Activated CD4-positive, alpha-beta T cell treated with anti-CD3 and anti-CD28 coated beads, Interleukin-2, amount 10 ng/mL, durations not matched to agents 7 days and 5 days (primary cell): ENCODE measurements at regions not wholly inside any gene's neighbourhood (a gene's known extent, or its start where the extent isn't known, plus 50 kb on each side); places are given as distances from the start of the nearest gene placed in this dataset.

ENCODE experiments used
- CTCF ChIA-PET: fragments of 350-600 bp; sonication (Branson Sonifier 250); formaldehyde crosslinking; loops from one replicate; lab custom pipeline; 2021; ENCODE audit warnings: antibody characterized with exemption; lab: Charles Lee
- POLR2A ChIA-PET: fragments of 350-600 bp; sonication (Branson Sonifier 250); formaldehyde crosslinking; loops from one replicate; lab custom pipeline; 2021; ENCODE audit warnings: antibody characterized with exemption; lab: Charles Lee
- DNase-seq: peaks from one replicate; pipeline ENCODE4 v3.0.0-alpha.2; 2020
- H3K27ac Mint-ChIP-seq: one replicate; pipeline ENCODE4 v1.8.0; 2021; ENCODE audit warnings: mild to moderate bottlenecking, moderate library complexity, mixed read lengths
- H3K27me3 Mint-ChIP-seq: one replicate; pipeline ENCODE4 v1.8.0; 2021; ENCODE audit warnings: mixed read lengths
- H3K36me3 Mint-ChIP-seq: one replicate; pipeline ENCODE4 v1.8.0; 2021; ENCODE audit warnings: low read depth, mixed read lengths
- H3K4me1 Mint-ChIP-seq: one replicate; pipeline ENCODE4 v1.8.0; 2021; ENCODE audit warnings: mixed read lengths
- H3K4me3 Mint-ChIP-seq: one replicate; pipeline ENCODE4 v1.8.0; 2021; ENCODE audit warnings: mild to moderate bottlenecking, moderate library complexity, mixed read lengths
- H3K9me3 Mint-ChIP-seq: one replicate; pipeline ENCODE4 v1.8.0; 2021; ENCODE audit warnings: mixed read lengths

GRCh38 chr9:134495881-134496412 lies 145.7 kb upstream of the COL5A1 start:
- ChIA-PET POLR2A (no interaction called here), CTCF (no interaction called here)
- no peak overlapping the region for H3K4me3 Mint-ChIP-seq
- H3K27ac Mint-ChIP-seq: no peak overlapping the region
- H3K36me3 Mint-ChIP-seq: no peaks in the 10 kb centered on the region
- no peak for DNase-seq
- peaks cover 1% of the 10 kb centered on the region for H3K27me3 Mint-ChIP-seq
- no peaks in the 10 kb centered on the region for H3K4me1 Mint-ChIP-seq
- H3K9me3 Mint-ChIP-seq: no peaks in the 10 kb centered on the region

GRCh38 chr9:134496413-134497282 lies 145.0 kb upstream of the COL5A1 start:
- Mint-ChIP-seq H3K4me1 (no peaks in the 10 kb centered on the region), H3K9me3 (no peaks in the 10 kb centered on the region), H3K27ac (no peak overlapping the region), H3K27me3 (peaks cover 3% of the 10 kb centered on the region), H3K4me3 (no peak overlapping the region), H3K36me3 (no peaks in the 10 kb centered on the region)
- ChIA-PET CTCF (no interaction called here), POLR2A (no interaction called here)
- no peak for DNase-seq

- no peak for DNase-seq
- Mint-ChIP-seq H3K9me3 (no peaks in the 10 kb centered on the region), H3K4me1 (no peaks in the 10 kb centered on the region), H3K36me3 (no peaks in the 10 kb centered on the region), H3K4me3 (no peak overlapping the region), H3K27ac (no peak overlapping the region), H3K27me3 (peaks cover 8% of the 10 kb centered on the region)
- POLR2A ChIA-PET: no interaction called here
- CTCF ChIA-PET: no interaction called here
These were observed 144.2 kb upstream of the COL5A1 start for GRCh38 chr9:134497283-134497860.

GRCh38 chr9:134498814-134499166 lies 142.8 kb upstream of the COL5A1 start:
- ChIA-PET CTCF (interaction anchor here (0.6 kb wide), 1 partner anchor 465 kb away, joined by 3 read pairs; no protein-coding TSS in a partner anchor), POLR2A (no interaction called here)
- Mint-ChIP-seq H3K27me3 (peaks cover 8% of the 10 kb centered on the region), H3K9me3 (no peaks in the 10 kb centered on the region), H3K4me1 (no peaks in the 10 kb centered on the region), H3K27ac (no peak overlapping the region), H3K4me3 (no peak overlapping the region), H3K36me3 (no peaks in the 10 kb centered on the region)
- DNase-seq: no peak

GRCh38 chr9:134500931-134501760 lies 140.5 kb upstream of the COL5A1 start:
- Mint-ChIP-seq H3K9me3 (no peaks in the 10 kb centered on the region), H3K36me3 (no peaks in the 10 kb centered on the region), H3K4me1 (no peaks in the 10 kb centered on the region), H3K27me3 (peaks cover 8% of the 10 kb centered on the region), H3K4me3 (no peak overlapping the region), H3K27ac (no peak overlapping the region)
- POLR2A ChIA-PET: no interaction called here
- CTCF ChIA-PET: interaction anchor here (0.6 to 0.7 kb wide), 3 partner anchors 148 to 1358 kb away, joined by 3 read pairs; no protein-coding TSS in a partner anchor
- no peak for DNase-seq

- no peak overlapping the region for H3K4me3 Mint-ChIP-seq
- DNase-seq: no peak
- no peaks in the 10 kb centered on the region for H3K36me3 Mint-ChIP-seq
- CTCF ChIA-PET: interaction anchor here (0.6 to 0.7 kb wide), 3 partner anchors 147 to 1357 kb away, joined by 3 read pairs; no protein-coding TSS in a partner anchor
- no peak overlapping the region for H3K27ac Mint-ChIP-seq
- peaks cover 8% of the 10 kb centered on the region for H3K27me3 Mint-ChIP-seq
- POLR2A ChIA-PET: no interaction called here
- no peaks in the 10 kb centered on the region for H3K9me3 Mint-ChIP-seq
- no peaks in the 10 kb centered on the region for H3K4me1 Mint-ChIP-seq
These were observed 139.8 kb upstream of the COL5A1 start for GRCh38 chr9:134501761-134502265.

GRCh38 chr9:134502266-134502791 lies 139.3 kb upstream of the COL5A1 start:
- CTCF ChIA-PET: no interaction called here
- Mint-ChIP-seq H3K36me3 (no peaks in the 10 kb centered on the region), H3K27me3 (peaks cover 8% of the 10 kb centered on the region), H3K27ac (no peak overlapping the region), H3K9me3 (no peaks in the 10 kb centered on the region), H3K4me1 (no peaks in the 10 kb centered on the region), H3K4me3 (no peak overlapping the region)
- DNase-seq: no peak
- POLR2A ChIA-PET: no interaction called here

- H3K4me3 Mint-ChIP-seq: no peak overlapping the region
- no peaks in the 10 kb centered on the region for H3K9me3 Mint-ChIP-seq
- H3K27ac Mint-ChIP-seq: no peak overlapping the region
- H3K36me3 Mint-ChIP-seq: no peaks in the 10 kb centered on the region
- CTCF ChIA-PET: no interaction called here
- H3K27me3 Mint-ChIP-seq: peaks cover 10% of the 10 kb centered on the region
- H3K4me1 Mint-ChIP-seq: no peaks in the 10 kb centered on the region
- no peak for DNase-seq
- POLR2A ChIA-PET: no interaction called here
These were observed 138.8 kb upstream of the COL5A1 start for GRCh38 chr9:134502809-134503211.

GRCh38 chr9:134503301-134504105 lies 138.1 kb upstream of the COL5A1 start:
- CTCF ChIA-PET: no interaction called here

GRCh38 chr9:134504106-134504385 lies 137.6 kb upstream of the COL5A1 start:
- H3K27me3 Mint-ChIP-seq: peaks cover 18% of the 10 kb centered on the region
- ChIA-PET CTCF (no interaction called here), POLR2A (no interaction called here)
- H3K4me3 Mint-ChIP-seq: no peak overlapping the region
- no peak overlapping the region for H3K27ac Mint-ChIP-seq
- H3K36me3 Mint-ChIP-seq: no peaks in the 10 kb centered on the region
- H3K4me1 Mint-ChIP-seq: no peaks in the 10 kb centered on the region
- no peak for DNase-seq
- no peaks in the 10 kb centered on the region for H3K9me3 Mint-ChIP-seq

More at GRCh38 chr9:134503301-134504105, 138.1 kb upstream of the COL5A1 start:
- no peak for DNase-seq
- Mint-ChIP-seq H3K4me1 (no peaks in the 10 kb centered on the region), H3K27me3 (peaks cover 16% of the 10 kb centered on the region), H3K27ac (no peak overlapping the region), H3K9me3 (no peaks in the 10 kb centered on the region), H3K4me3 (no peak overlapping the region), H3K36me3 (no peaks in the 10 kb centered on the region)
- POLR2A ChIA-PET: no interaction called here

GRCh38 chr9:134505032-134505431 lies 136.6 kb upstream of the COL5A1 start:
- ChIA-PET CTCF (no interaction called here), POLR2A (no interaction called here)
- H3K4me3 Mint-ChIP-seq: no peak overlapping the region
- H3K27me3 Mint-ChIP-seq: peaks cover 24% of the 10 kb centered on the region
- H3K27ac Mint-ChIP-seq: no peak overlapping the region
- H3K4me1 Mint-ChIP-seq: no peaks in the 10 kb centered on the region
- H3K36me3 Mint-ChIP-seq: no peaks in the 10 kb centered on the region
- no peak for DNase-seq
- no peaks in the 10 kb centered on the region for H3K9me3 Mint-ChIP-seq

- Mint-ChIP-seq H3K27ac (no peak overlapping the region), H3K36me3 (no peaks in the 10 kb centered on the region), H3K4me3 (no peak overlapping the region), H3K27me3 (peaks cover 16% of the 10 kb centered on the region), H3K4me1 (no peaks in the 10 kb centered on the region), H3K9me3 (no peaks in the 10 kb centered on the region)
- ChIA-PET CTCF (no interaction called here), POLR2A (no interaction called here)
- DNase-seq: no peak
These were observed 132.3 kb upstream of the COL5A1 start for GRCh38 chr9:134509281-134509680.
